ENCODE measurements at regions not wholly inside any gene's neighbourhood (a gene's known extent, or its start where the extent isn't known, plus 50 kb on each side); places are given as distances from the start of the nearest gene placed in this dataset.

GRCh38 chr6:23040899-23041298 is 471.5 kb downstream of the HDGFL1 start:
- intact Hi-C loops (cut with DNase I) = no loop called here
- Histone ChIP-seq H3K9me3 (no peaks in the 10 kb centered on the region), H3K27me3 (no peaks in the 10 kb centered on the region), H3K36me3 (no peaks in the 10 kb centered on the region), H3K4me3 (no peak overlapping the region), H3K27ac (no peak overlapping the region), H3K4me1 (no peaks in the 10 kb centered on the region)
- DNase-seq (ENCODE audit: low spot score in 2 of 2) = no peak
- no peak for TF ChIP-seq CTCF (IDR thresholded peaks at IDR 0.05)

- no peak for DNase-seq (ENCODE audit: low spot score in 2 of 2)
- Histone ChIP-seq H3K4me1 (no peaks in the 10 kb centered on the region), H3K9me3 (no peaks in the 10 kb centered on the region), H3K36me3 (no peaks in the 10 kb centered on the region), H3K27ac (no peak overlapping the region), H3K4me3 (no peak overlapping the region), H3K27me3 (no peaks in the 10 kb centered on the region)
- TF ChIP-seq CTCF (IDR thresholded peaks at IDR 0.05) = no peak
- intact Hi-C loops (cut with DNase I) = no loop called here
These were observed 475.9 kb downstream of the HDGFL1 start for GRCh38 chr6:23045280-23045679.

GRCh38 chr6:23055523-23055922 is 486.2 kb downstream of the HDGFL1 start:
- DNase-seq (ENCODE audit: low spot score in 2 of 2) = no peak

GRCh38 chr6:23073821-23074220 is 504.5 kb downstream of the HDGFL1 start:
- intact Hi-C loops (cut with DNase I) = no loop called here
- H3K9me3 ChIP-seq = peaks cover 0 to 7% of the 10 kb centered on the region in 2 donors
- TF ChIP-seq CTCF (IDR thresholded peaks at IDR 0.05) = no peak
- H3K27me3 ChIP-seq = no peaks in the 10 kb centered on the region
- no peak overlapping the region for H3K4me3 ChIP-seq
- DNase-seq (ENCODE audit: low spot score in 2 of 2) = no peak
- H3K27ac ChIP-seq = no peak overlapping the region
- H3K36me3 ChIP-seq = no peaks in the 10 kb centered on the region
- H3K4me1 ChIP-seq = no peaks in the 10 kb centered on the region

More at GRCh38 chr6:23055523-23055922, 486.2 kb downstream of the HDGFL1 start:
- intact Hi-C loops (cut with DNase I) = no loop called here
- no peak overlapping the region for H3K27ac ChIP-seq
- H3K4me3 ChIP-seq = no peak overlapping the region
- H3K27me3 ChIP-seq = no peaks in the 10 kb centered on the region
- H3K36me3 ChIP-seq = no peaks in the 10 kb centered on the region
- no peaks in the 10 kb centered on the region for H3K4me1 ChIP-seq
- no peak for TF ChIP-seq CTCF (IDR thresholded peaks at IDR 0.05)
- H3K9me3 ChIP-seq = peaks cover 0 to 4% of the 10 kb centered on the region in 2 donors

GRCh38 chr6:23077772-23078171 is 508.4 kb downstream of the HDGFL1 start:
- Histone ChIP-seq H3K9me3 (peaks cover 0 to 7% of the 10 kb centered on the region in 2 donors), H3K27ac (no peak overlapping the region), H3K4me3 (no peak overlapping the region), H3K27me3 (no peaks in the 10 kb centered on the region), H3K36me3 (no peaks in the 10 kb centered on the region), H3K4me1 (no peaks in the 10 kb centered on the region)
- no peak for DNase-seq (ENCODE audit: low spot score in 2 of 2)
- TF ChIP-seq CTCF (IDR thresholded peaks at IDR 0.05) = no peak
- intact Hi-C loops (cut with DNase I) = no loop called here

- no peak for DNase-seq (ENCODE audit: low spot score in 2 of 2)
- intact Hi-C loops (cut with DNase I) = no loop called here
- Histone ChIP-seq H3K9me3 (no peaks in the 10 kb centered on the region), H3K27me3 (no peaks in the 10 kb centered on the region), H3K4me3 (no peak overlapping the region), H3K27ac (no peak overlapping the region), H3K4me1 (no peaks in the 10 kb centered on the region), H3K36me3 (no peaks in the 10 kb centered on the region)
- no peak for TF ChIP-seq CTCF (IDR thresholded peaks at IDR 0.05)
These were observed 512.3 kb downstream of the HDGFL1 start for GRCh38 chr6:23081701-23082100.
